Uterus (tissue), 2 donors: ENCODE measurements at regions not wholly inside any gene's neighbourhood (a gene's known extent, or its start where the extent isn't known, plus 50 kb on each side); places are given as distances from the start of the nearest gene placed in this dataset.

ENCODE experiments used
- CTCF ChIP-seq, 4 experiments: fragments of 200-600 bp in 2 of 4; fragments of 450-650 bp in 2 of 4; sonication (generic) in 2 of 4; IDR thresholded peaks; one replicate each; pipeline ENCODE4 v1.5.1; 2016 to 2019; ENCODE audit warnings: antibody characterized with exemption in 4 of 4, mild to moderate bottlenecking in 2 of 4, moderate library complexity in 1 of 4
- POLR2A ChIP-seq, 2 donors: fragments of 450-650 bp; IDR thresholded peaks; one replicate each; pipeline ENCODE4 v1.6.1; 2016; ENCODE audit warnings: antibody characterized with exemption in 2 of 2, mild to moderate bottlenecking in 1 of 2, moderate library complexity in 1 of 2

GRCh38 chr3:176920766-176921160 lies 276.5 kb downstream of the TBL1XR1 start:
- no peak for TF ChIP-seq CTCF (IDR thresholded peaks at IDR 0.05)
- no peak for TF ChIP-seq POLR2A (IDR thresholded peaks at IDR 0.05)
